ENCODE measurements at regions not wholly inside any gene's neighbourhood (a gene's known extent, or its start where the extent isn't known, plus 50 kb on each side); places are given as distances from the start of the nearest gene placed in this dataset.
A peak's percentile ranks its signal among the peaks of the same experiment; 100 is the strongest.

DNA sequence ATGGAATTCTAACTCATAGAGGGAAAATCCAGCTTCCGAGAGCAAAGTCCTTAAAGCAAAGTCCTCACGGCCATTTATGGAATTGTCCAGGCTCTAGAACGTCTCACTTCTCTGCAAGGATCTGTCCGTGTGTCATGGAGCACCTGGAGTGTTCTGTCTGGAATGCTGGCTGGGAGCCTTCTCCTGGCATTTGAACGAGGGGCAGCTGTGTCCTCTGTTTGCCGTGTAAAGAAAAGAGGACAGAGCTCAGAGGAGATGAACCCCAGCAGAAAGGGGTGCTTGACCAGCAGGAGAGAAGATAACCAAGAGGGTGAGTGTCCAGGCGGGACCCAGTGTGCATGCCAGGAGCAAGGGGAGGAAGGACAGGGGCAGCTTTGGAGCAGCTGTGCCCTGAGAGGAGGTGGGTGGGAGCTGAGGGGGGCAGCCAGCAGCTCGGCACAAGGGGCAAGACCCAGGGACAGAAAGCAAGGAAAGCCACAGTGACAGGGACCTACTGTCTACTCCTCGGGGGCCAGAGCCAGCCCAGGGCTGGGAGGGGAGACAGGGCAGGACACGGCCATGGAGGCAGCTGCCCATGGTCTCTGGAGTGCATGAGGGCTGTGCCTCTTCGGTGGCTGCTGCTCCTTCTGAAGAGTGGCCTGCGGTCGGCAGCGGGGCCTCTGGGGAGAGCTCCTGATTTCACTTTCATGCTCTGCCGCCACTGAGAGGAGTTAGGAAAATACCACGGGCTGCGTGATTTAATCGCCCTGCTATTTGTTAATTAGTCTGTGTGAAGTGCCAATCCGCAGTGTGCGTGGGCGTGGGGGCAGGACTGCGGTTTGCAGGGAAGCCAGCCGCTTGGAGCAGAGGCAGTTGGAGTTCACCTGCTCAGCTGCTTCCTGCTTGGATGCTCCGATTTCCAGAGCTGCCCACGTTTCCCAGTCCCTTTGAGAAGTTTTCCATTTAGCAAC, 149.3 kb upstream of the SHH start (continued):
- TF ChIP-seq, protein P1, sequence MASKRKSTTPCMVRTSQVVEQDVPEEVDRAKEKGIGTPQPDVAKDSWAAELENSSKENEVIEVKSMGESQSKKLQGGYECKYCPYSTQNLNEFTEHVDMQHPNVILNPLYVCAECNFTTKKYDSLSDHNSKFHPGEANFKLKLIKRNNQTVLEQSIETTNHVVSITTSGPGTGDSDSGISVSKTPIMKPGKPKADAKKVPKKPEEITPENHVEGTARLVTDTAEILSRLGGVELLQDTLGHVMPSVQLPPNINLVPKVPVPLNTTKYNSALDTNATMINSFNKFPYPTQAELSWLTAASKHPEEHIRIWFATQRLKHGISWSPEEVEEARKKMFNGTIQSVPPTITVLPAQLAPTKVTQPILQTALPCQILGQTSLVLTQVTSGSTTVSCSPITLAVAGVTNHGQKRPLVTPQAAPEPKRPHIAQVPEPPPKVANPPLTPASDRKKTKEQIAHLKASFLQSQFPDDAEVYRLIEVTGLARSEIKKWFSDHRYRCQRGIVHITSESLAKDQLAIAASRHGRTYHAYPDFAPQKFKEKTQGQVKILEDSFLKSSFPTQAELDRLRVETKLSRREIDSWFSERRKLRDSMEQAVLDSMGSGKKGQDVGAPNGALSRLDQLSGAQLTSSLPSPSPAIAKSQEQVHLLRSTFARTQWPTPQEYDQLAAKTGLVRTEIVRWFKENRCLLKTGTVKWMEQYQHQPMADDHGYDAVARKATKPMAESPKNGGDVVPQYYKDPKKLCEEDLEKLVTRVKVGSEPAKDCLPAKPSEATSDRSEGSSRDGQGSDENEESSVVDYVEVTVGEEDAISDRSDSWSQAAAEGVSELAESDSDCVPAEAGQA (IDR thresholded peaks at IDR 0.05; ENCODE audit: low read depth) = no peak
- TF ChIP-seq, protein P1 (CRISPR knock-in tag; IDR thresholded peaks at IDR 0.05; ENCODE audit: borderline replicate concordance) = no peak
- TF ChIP-seq AHR (CRISPR knock-in tag; IDR thresholded peaks at IDR 0.05) (no peak), ZC3H13 (CRISPR knock-in tag; IDR thresholded peaks at IDR 0.05) (0 out of 2 replicates have a peak, but pooled peaks have one; percentile 44), ZNF468 (CRISPR knock-in tag; IDR thresholded peaks at IDR 0.05) (no peak), MAZ (IDR thresholded peaks at IDR 0.05; ENCODE audit: borderline replicate concordance, low read depth, low read length) (no peak), MAZ (CRISPR knock-in tag; IDR thresholded peaks at IDR 0.05; ENCODE audit: low read depth) (0 out of 2 replicates have a peak, but pooled peaks have one; percentile 2), FOSL1 (CRISPR knock-in tag; IDR thresholded peaks at IDR 0.05; ENCODE audit: borderline replicate concordance) (no peak), ZNF230 (CRISPR knock-in tag; IDR thresholded peaks at IDR 0.05) (no peak), ZNF34 (CRISPR knock-in tag; IDR thresholded peaks at IDR 0.05; ENCODE audit: borderline replicate concordance) (no peak), NFE2L2 (IDR thresholded peaks at IDR 0.05; ENCODE audit: low read length) (no peak), ZNF792 (CRISPR knock-in tag; IDR thresholded peaks at IDR 0.05) (no peak)
- TF ChIP-seq, protein P2, sequence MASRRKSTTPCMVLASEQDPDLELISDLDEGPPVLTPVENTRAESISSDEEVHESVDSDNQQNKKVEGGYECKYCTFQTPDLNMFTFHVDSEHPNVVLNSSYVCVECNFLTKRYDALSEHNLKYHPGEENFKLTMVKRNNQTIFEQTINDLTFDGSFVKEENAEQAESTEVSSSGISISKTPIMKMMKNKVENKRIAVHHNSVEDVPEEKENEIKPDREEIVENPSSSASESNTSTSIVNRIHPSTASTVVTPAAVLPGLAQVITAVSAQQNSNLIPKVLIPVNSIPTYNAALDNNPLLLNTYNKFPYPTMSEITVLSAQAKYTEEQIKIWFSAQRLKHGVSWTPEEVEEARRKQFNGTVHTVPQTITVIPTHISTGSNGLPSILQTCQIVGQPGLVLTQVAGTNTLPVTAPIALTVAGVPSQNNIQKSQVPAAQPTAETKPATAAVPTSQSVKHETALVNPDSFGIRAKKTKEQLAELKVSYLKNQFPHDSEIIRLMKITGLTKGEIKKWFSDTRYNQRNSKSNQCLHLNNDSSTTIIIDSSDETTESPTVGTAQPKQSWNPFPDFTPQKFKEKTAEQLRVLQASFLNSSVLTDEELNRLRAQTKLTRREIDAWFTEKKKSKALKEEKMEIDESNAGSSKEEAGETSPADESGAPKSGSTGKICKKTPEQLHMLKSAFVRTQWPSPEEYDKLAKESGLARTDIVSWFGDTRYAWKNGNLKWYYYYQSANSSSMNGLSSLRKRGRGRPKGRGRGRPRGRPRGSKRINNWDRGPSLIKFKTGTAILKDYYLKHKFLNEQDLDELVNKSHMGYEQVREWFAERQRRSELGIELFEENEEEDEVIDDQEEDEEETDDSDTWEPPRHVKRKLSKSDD (CRISPR knock-in tag; IDR thresholded peaks at IDR 0.05; ENCODE audit: low read depth) = no peak
- TF ChIP-seq, protein P3, sequence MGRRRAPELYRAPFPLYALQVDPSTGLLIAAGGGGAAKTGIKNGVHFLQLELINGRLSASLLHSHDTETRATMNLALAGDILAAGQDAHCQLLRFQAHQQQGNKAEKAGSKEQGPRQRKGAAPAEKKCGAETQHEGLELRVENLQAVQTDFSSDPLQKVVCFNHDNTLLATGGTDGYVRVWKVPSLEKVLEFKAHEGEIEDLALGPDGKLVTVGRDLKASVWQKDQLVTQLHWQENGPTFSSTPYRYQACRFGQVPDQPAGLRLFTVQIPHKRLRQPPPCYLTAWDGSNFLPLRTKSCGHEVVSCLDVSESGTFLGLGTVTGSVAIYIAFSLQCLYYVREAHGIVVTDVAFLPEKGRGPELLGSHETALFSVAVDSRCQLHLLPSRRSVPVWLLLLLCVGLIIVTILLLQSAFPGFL (CRISPR knock-in tag; IDR thresholded peaks at IDR 0.05) = no peak
- TF ChIP-seq, protein P4, sequence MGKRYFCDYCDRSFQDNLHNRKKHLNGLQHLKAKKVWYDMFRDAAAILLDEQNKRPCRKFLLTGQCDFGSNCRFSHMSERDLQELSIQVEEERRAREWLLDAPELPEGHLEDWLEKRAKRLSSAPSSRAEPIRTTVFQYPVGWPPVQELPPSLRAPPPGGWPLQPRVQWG (CRISPR knock-in tag; IDR thresholded peaks at IDR 0.05; ENCODE audit: borderline replicate concordance, low read depth) = no peak
- TF ChIP-seq, protein P5, sequence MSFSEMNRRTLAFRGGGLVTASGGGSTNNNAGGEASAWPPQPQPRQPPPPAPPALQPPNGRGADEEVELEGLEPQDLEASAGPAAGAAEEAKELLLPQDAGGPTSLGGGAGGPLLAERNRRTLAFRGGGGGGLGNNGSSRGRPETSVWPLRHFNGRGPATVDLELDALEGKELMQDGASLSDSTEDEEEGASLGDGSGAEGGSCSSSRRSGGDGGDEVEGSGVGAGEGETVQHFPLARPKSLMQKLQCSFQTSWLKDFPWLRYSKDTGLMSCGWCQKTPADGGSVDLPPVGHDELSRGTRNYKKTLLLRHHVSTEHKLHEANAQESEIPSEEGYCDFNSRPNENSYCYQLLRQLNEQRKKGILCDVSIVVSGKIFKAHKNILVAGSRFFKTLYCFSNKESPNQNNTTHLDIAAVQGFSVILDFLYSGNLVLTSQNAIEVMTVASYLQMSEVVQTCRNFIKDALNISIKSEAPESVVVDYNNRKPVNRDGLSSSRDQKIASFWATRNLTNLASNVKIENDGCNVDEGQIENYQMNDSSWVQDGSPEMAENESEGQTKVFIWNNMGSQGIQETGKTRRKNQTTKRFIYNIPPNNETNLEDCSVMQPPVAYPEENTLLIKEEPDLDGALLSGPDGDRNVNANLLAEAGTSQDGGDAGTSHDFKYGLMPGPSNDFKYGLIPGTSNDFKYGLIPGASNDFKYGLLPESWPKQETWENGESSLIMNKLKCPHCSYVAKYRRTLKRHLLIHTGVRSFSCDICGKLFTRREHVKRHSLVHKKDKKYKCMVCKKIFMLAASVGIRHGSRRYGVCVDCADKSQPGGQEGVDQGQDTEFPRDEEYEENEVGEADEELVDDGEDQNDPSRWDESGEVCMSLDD (CRISPR knock-in tag; IDR thresholded peaks at IDR 0.05; ENCODE audit: borderline replicate concordance) = no peak

All from HepG2 (cell line).